Coronary artery (tissue), 2 donors: ENCODE measurements at regions not wholly inside any gene's neighbourhood (a gene's known extent, or its start where the extent isn't known, plus 50 kb on each side); places are given as distances from the start of the nearest gene placed in this dataset.

Experiments
- DNase-seq: peaks from one replicate; pipeline ENCODE4 v3.0.0-alpha.2; 2017; ENCODE audit warnings: low spot score
- H3K27ac ChIP-seq, 2 donors: fragments of 200-600 bp; sonication (generic); one replicate each; pipeline ENCODE4 v1.5.1; 2016 to 2019
- H3K4me3 ChIP-seq: fragments of 200-600 bp; sonication (generic); 2 replicates; pipeline ENCODE4 v1.5.1; 2016; ENCODE audit warnings: mild to moderate bottlenecking, moderate library complexity
- TF ChIP-seq, protein P1 (sequence below): fragments of 200-600 bp; sonication (generic); IDR thresholded peaks from one replicate; pipeline ENCODE4 v1.5.1; 2019; ENCODE audit warnings: antibody characterized with exemption

DNA sequence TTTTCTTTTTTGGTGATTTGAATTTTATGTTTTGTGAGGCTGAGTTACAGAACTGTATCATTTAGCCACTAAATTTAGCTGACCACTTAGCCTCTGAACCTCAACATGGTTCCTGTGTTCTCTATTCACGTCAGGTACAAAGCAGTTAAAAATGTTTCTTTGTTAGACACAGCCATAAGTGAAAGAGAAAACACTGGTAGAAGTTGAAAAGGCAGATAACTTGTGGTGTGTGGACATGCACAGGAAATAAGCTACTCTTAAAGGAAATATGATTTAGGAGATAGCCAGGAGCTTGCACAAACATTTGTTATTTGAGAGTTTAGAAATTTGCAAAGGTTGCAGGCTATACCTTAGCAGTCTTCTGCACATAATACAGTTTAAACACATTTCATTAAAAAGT is 171.0 kb upstream of the RPS6KA3 start:
- no peak overlapping the region for H3K4me3 ChIP-seq
- TF ChIP-seq, protein P1, sequence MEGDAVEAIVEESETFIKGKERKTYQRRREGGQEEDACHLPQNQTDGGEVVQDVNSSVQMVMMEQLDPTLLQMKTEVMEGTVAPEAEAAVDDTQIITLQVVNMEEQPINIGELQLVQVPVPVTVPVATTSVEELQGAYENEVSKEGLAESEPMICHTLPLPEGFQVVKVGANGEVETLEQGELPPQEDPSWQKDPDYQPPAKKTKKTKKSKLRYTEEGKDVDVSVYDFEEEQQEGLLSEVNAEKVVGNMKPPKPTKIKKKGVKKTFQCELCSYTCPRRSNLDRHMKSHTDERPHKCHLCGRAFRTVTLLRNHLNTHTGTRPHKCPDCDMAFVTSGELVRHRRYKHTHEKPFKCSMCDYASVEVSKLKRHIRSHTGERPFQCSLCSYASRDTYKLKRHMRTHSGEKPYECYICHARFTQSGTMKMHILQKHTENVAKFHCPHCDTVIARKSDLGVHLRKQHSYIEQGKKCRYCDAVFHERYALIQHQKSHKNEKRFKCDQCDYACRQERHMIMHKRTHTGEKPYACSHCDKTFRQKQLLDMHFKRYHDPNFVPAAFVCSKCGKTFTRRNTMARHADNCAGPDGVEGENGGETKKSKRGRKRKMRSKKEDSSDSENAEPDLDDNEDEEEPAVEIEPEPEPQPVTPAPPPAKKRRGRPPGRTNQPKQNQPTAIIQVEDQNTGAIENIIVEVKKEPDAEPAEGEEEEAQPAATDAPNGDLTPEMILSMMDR = no peak
- no peak overlapping the region for H3K27ac ChIP-seq
- no peak for DNase-seq

DNA sequence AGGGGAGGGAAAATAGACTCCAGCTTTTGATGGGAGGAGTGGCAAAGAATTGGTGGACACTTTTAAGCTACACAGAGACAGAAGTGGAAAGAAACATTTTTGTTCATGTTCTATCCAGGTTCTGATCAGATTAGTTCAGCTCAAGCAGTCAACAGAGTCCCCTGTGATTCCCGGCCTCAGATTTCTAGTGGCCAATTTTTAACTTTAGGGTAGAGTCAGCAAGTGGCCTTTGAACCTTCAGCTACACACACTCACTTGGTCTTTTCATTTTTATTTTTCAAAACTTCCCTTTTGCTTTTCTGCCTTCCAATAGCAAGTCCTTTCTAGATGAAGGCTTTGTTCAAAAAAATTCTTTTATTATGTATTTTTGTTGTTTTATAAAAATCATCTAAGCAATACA is 169.2 kb upstream of the RPS6KA3 start:
- no peak for DNase-seq
- no peak overlapping the region for H3K27ac ChIP-seq
- no peak overlapping the region for H3K4me3 ChIP-seq
- TF ChIP-seq, protein P1 = no peak

DNA sequence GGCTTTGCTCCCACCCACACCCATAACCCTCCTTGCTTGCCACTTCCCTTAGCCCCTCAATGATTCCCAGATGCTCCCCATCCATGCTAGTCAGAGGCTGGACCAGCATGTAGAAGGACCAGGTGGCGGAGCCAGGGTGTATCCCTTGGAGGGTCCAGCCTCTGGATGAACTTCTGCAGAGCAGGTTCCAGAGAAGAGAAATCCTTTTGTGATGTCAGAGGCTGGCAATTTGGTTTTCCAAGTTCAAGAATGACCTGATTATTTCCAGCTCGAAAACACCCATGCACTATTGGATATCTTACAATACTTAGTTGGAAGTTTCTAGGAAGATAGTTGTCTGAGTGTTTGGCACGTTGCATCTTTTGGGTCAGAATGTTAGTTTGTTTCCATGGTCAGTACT is 168.3 kb upstream of the RPS6KA3 start:
- Histone ChIP-seq H3K27ac (no peak overlapping the region), H3K4me3 (no peak overlapping the region)
- TF ChIP-seq, protein P1 = no peak
- no peak for DNase-seq

DNA sequence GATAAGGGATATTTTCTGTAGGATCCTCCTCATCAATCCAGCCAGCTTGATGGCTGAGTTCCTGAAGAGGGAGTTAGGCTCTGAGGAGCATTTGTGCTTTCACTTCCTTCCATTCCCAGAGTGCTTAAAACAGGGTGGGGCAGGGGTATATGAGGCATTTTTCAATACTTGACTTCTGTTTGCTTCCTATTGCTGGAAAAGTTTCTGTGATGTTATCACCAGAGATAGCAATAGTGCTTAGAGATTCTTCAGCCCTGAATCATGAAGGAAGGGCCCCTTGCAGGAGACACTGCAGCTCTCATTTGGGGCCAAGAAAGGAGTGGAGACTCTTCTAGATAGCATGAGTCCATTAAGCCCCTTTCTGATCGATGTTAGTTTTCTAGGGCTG is 166.7 kb upstream of the RPS6KA3 start:
- H3K27ac ChIP-seq = no peak overlapping the region
- TF ChIP-seq, protein P1 = no peak
- H3K4me3 ChIP-seq = no peak overlapping the region
- DNase-seq = no peak

DNA sequence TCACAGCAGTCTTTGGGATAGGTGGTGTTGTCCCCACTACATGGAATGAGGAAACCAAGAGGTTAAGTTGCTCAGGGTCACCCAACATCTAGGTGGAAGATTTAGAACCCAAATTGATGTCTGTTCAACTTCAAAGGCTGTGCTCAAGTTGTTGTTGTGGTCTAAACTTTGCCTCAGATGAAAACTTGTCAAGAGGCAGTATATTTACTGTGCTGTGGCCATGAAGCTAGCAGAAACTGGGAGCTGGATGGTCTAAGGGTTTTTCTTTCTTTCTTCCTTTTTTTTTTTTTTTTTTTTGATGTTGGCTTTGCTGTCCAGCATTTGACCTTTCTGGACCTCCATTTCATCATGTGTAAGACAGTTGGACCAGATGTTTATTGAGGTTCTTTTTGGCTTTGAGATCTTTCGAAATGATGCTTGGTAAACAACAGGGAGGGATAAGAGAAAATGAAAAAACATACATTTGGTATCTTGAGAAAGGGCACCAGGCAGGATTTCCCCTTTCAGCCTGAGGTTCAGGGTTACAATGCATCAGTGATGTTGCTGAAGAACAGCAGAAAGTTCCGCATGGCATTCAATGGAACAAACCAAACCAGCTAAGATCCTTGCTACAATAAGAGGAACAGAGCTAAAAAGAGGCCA is 166.2 kb upstream of the RPS6KA3 start:
- TF ChIP-seq, protein P1 = no peak
- H3K27ac ChIP-seq = no peak overlapping the region
- no peak overlapping the region for H3K4me3 ChIP-seq
- DNase-seq = no peak

DNA sequence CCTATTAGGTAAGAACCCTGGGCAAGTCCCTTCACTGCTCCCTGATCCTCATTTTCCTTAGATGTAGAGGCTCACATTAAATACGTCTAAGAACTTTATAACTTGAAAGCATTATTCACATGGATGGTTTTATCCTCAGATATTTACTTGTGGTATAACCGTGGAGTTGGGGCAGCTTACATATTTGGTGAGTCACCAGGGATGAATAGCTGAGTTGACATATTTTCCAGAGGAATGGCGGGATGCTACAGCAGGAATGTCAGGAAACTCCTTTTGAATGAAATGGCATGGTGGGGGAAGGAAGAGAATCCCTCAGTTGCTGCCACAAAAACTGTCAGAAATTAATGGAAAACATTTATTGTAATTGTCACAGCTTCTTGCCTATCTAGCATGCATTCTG is 165.3 kb upstream of the RPS6KA3 start:
- no peak overlapping the region for H3K27ac ChIP-seq
- no peak for DNase-seq
- TF ChIP-seq, protein P1 = no peak
- no peak overlapping the region for H3K4me3 ChIP-seq

DNA sequence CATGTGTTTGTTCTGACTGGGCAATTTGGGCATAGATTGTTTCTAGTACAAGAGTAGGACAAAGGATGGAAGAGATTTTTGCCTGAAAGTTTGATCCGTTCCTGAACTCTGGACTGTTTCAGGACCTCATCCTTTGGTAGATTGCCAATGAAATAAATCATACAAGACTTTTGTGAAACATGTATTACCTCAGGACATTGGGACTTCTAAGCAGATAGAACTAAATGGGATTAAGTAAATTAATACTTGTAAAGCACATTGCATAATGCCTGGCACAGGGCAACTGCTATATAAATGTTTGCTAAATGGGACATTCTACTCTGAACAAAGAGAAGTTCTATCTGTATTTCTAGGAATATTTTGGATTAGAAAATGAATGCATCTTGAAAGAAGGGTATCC is 164.8 kb upstream of the RPS6KA3 start:
- no peak for DNase-seq
- TF ChIP-seq, protein P1 = no peak
- H3K4me3 ChIP-seq = no peak overlapping the region
- H3K27ac ChIP-seq = no peak overlapping the region
